ENCODE measurements at regions not wholly inside any gene's neighbourhood (a gene's known extent, or its start where the extent isn't known, plus 50 kb on each side); places are given as distances from the start of the nearest gene placed in this dataset.
"Not testable (repeated sequence)": the region's sequence is repeated elsewhere in the genome, so short reads cannot be mapped to it uniquely, and the experiment has no call there.

DNA sequence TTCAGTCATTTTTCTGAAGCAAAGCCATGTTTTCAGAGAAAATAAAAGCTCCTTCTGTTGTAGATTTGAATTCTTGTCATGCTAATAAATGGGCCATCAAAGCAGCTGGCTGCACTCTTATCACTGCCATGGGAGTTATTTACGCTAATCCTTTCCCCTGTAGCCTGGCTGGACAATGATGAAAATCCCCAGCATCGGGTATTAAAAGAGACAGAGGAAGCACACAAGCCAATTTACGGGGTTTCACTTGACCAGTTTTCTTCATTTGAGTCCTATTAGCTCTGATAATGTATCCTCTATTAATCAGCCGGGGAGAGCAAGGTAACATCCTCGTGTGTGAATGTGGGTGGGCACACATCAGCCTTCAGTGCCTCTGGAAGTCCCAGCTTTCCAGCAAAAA lies 470.2 kb upstream of the API5 start:
- Histone ChIP-seq H3K27me3 (ENCODE audit: insufficient read depth, poor library complexity, severe bottlenecking) (no peaks in the 10 kb centered on the region), H3K27ac (replicated peaks) (no peak overlapping the region), H3K4me3 (replicated peaks; ENCODE audit: insufficient read depth, low read length) (no peak overlapping the region)
- no peak for TF ChIP-seq POLR2AphosphoS5 (IDR thresholded peaks at IDR 0.05; ENCODE audit: low read depth)
- TF ChIP-seq SPI1 (IDR thresholded peaks at IDR 0.05; ENCODE audit: borderline replicate concordance, low read depth): no peak
- no peak for TF ChIP-seq GABPA (IDR thresholded peaks at IDR 0.05; ENCODE audit: low read depth)
- TF ChIP-seq, protein P1, sequence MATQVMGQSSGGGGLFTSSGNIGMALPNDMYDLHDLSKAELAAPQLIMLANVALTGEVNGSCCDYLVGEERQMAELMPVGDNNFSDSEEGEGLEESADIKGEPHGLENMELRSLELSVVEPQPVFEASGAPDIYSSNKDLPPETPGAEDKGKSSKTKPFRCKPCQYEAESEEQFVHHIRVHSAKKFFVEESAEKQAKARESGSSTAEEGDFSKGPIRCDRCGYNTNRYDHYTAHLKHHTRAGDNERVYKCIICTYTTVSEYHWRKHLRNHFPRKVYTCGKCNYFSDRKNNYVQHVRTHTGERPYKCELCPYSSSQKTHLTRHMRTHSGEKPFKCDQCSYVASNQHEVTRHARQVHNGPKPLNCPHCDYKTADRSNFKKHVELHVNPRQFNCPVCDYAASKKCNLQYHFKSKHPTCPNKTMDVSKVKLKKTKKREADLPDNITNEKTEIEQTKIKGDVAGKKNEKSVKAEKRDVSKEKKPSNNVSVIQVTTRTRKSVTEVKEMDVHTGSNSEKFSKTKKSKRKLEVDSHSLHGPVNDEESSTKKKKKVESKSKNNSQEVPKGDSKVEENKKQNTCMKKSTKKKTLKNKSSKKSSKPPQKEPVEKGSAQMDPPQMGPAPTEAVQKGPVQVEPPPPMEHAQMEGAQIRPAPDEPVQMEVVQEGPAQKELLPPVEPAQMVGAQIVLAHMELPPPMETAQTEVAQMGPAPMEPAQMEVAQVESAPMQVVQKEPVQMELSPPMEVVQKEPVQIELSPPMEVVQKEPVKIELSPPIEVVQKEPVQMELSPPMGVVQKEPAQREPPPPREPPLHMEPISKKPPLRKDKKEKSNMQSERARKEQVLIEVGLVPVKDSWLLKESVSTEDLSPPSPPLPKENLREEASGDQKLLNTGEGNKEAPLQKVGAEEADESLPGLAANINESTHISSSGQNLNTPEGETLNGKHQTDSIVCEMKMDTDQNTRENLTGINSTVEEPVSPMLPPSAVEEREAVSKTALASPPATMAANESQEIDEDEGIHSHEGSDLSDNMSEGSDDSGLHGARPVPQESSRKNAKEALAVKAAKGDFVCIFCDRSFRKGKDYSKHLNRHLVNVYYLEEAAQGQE (IDR thresholded peaks at IDR 0.05; ENCODE audit: insufficient replicate concordance, low read depth): no peak
- no peak for TF ChIP-seq CTCF (IDR thresholded peaks at IDR 0.05; ENCODE audit: insufficient read depth, low read length)
- no peak for DNase-seq (ENCODE audit: low read depth in 1 of 2, low spot score in 1 of 2)

DNA sequence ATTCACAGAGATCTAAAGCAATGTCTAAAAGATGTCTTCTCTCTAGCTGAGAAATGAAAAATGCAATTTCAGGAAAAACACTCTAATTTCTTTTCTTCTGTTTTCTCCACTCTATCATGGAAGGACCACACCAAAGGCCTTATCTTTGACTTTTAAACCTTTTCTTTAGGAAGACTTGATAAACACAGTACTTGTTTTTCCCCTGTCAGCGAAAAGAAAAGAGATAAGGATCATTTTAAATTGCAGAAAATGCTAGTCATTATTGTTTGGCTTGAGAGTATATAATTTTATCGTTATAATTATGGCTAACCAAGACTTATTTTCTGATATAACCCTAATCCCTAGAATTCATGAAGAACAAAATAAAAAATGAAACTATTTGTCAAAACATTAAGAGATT lies 462.4 kb upstream of the API5 start:
- no peak overlapping the region for H3K27ac ChIP-seq (replicated peaks)
- DNase-seq (ENCODE audit: low read depth in 1 of 2, low spot score in 1 of 2): no peak
- H3K27me3 ChIP-seq (ENCODE audit: insufficient read depth, poor library complexity, severe bottlenecking): no peaks in the 10 kb centered on the region
- TF ChIP-seq POLR2AphosphoS5 (IDR thresholded peaks at IDR 0.05; ENCODE audit: low read depth) (no peak), CTCF (IDR thresholded peaks at IDR 0.05; ENCODE audit: insufficient read depth, low read length) (no peak), GABPA (IDR thresholded peaks at IDR 0.05; ENCODE audit: low read depth) (no peak), SPI1 (IDR thresholded peaks at IDR 0.05; ENCODE audit: borderline replicate concordance, low read depth) (no peak)
- TF ChIP-seq, protein P1 (IDR thresholded peaks at IDR 0.05; ENCODE audit: insufficient replicate concordance, low read depth): no peak
- no peak overlapping the region for H3K4me3 ChIP-seq (replicated peaks; ENCODE audit: insufficient read depth, low read length)

DNA sequence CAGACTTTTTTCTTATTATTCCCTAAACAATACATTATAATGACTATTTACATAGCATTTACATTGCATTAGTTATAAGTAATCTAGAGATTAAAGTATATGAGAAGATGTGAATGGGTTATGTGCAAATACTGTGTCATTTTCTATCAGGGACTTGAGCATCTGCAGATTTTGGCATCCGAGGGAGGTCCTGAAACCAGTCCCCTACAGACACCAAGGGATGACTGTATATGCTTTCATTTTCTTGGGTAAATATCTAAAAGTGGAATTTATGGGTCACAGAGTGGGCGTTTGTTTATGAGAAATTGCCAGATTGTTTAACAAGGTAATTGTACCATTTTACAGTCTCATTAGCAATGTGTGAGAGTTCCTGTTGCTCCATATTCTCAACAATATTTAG lies 454.5 kb upstream of the API5 start:
- H3K27me3 ChIP-seq (ENCODE audit: insufficient read depth, poor library complexity, severe bottlenecking): no peaks in the 10 kb centered on the region
- no peak overlapping the region for H3K27ac ChIP-seq (replicated peaks)
- TF ChIP-seq POLR2AphosphoS5 (IDR thresholded peaks at IDR 0.05; ENCODE audit: low read depth): no peak
- no peak for DNase-seq (ENCODE audit: low read depth in 1 of 2, low spot score in 1 of 2)
- no peak overlapping the region for H3K4me3 ChIP-seq (replicated peaks; ENCODE audit: insufficient read depth, low read length)

GRCh38 chr11:42870480-42870879 lies 441.3 kb upstream of the API5 start:
- no peak overlapping the region for H3K27ac ChIP-seq (replicated peaks)
- no peak overlapping the region for H3K4me3 ChIP-seq (replicated peaks; ENCODE audit: insufficient read depth, low read length)
- no peak for TF ChIP-seq POLR2AphosphoS5 (IDR thresholded peaks at IDR 0.05; ENCODE audit: low read depth)
- TF ChIP-seq CTCF (IDR thresholded peaks at IDR 0.05; ENCODE audit: insufficient read depth, low read length): no peak
- TF ChIP-seq, protein P1 (IDR thresholded peaks at IDR 0.05; ENCODE audit: insufficient replicate concordance, low read depth): no peak
- TF ChIP-seq SPI1 (IDR thresholded peaks at IDR 0.05; ENCODE audit: borderline replicate concordance, low read depth): no peak
- TF ChIP-seq GABPA (IDR thresholded peaks at IDR 0.05; ENCODE audit: low read depth): no peak
- DNase-seq (ENCODE audit: low read depth in 1 of 2, low spot score in 1 of 2): no peak
- no peaks in the 10 kb centered on the region for H3K27me3 ChIP-seq (ENCODE audit: insufficient read depth, poor library complexity, severe bottlenecking)

DNA sequence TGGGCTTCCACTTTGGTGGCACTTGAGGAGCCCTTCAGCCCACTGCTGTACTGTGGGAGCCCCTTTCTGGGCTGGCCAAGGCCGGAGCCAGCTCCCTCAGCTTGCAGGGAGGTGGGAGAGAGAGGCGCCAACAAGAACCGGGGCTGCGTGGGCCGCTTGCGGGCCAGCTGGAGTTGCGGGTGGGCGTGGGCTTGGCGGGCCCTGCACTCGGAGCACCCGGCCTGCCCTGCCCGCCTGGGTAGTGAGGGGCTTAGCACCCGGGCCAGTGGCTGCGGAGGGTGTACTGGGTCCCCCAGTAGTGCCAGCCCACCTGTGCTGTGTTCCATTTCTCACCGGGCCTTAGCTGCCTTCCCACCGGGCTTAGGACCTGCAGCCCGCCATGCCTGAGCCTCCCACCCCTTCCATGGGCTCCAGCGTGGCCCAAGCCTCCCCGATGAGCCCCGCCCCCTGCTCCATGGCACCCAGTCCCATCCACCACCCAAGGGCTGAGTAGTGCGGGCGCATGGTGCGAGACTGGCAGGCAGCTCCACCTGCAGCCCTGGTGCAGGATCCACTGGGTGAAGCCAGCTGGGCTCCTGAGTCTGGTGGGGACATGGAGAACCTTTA lies 437.9 kb upstream of the API5 start:
- not testable (repeated sequence) for DNase-seq (ENCODE audit: low read depth in 1 of 2, low spot score in 1 of 2); H3K4me3 ChIP-seq (replicated peaks; ENCODE audit: insufficient read depth, low read length); H3K27ac ChIP-seq (replicated peaks); H3K27me3 ChIP-seq (ENCODE audit: insufficient read depth, poor library complexity, severe bottlenecking)

GRCh38 chr11:42881335-42881734 lies 430.5 kb upstream of the API5 start:
- not testable (repeated sequence) for H3K4me3 ChIP-seq (replicated peaks; ENCODE audit: insufficient read depth, low read length); H3K27ac ChIP-seq (replicated peaks); H3K27me3 ChIP-seq (ENCODE audit: insufficient read depth, poor library complexity, severe bottlenecking); DNase-seq (ENCODE audit: low read depth in 1 of 2, low spot score in 1 of 2)
